CD4-positive, alpha-beta T cell (primary cell): ENCODE measurements at regions not wholly inside any gene's neighbourhood (a gene's known extent, or its start where the extent isn't known, plus 50 kb on each side); places are given as distances from the start of the nearest gene placed in this dataset.

Experiments
- ATAC-seq: fragments of 200-7000 bp; cut with Tn5 transposase; one replicate; pipeline ENCODE4 v1.10.0; 2022; ENCODE audit warnings: mild to moderate bottlenecking; ENCODE audit not compliant: poor library complexity
- CTCF ChIA-PET: fragments of 350-600 bp; sonication (Branson Sonifier 250); formaldehyde crosslinking; loops from one replicate; lab custom pipeline; 2021; ENCODE audit warnings: antibody characterized with exemption, inconsistent platforms; lab: Charles Lee
- POLR2A ChIA-PET: fragments of 350-600 bp; sonication (Branson Sonifier 250); formaldehyde crosslinking; loops from one replicate; lab custom pipeline; 2021; ENCODE audit warnings: antibody characterized with exemption, inconsistent platforms; lab: Charles Lee
- DNase-seq, 14 experiments: peaks; one replicate each; pipeline ENCODE4 v3.0.0-alpha.2; 2013 to 2020; ENCODE audit warnings: mixed read lengths in 2 of 14
- H3K27ac ChIP-seq, 2 donors: one replicate each; pipeline versions ENCODE4 v1.5.1 to v1.7.0; 2013; ENCODE audit warnings: low read length in 2 of 2, low read depth in 1 of 2, mild to moderate bottlenecking in 1 of 2
- H3K27me3 ChIP-seq, 2 experiments: 1 replicate in 1 of 2; 2 replicates in 1 of 2; pipeline versions ENCODE4 v1.6.1 to v1.7.0; 2013; ENCODE audit warnings: low read length in 2 of 2, control low read depth in 1 of 2, mild to moderate bottlenecking in 1 of 2, moderate library complexity in 1 of 2; ENCODE audit not compliant: insufficient read depth in 2 of 2, control insufficient read depth in 1 of 2
- H3K36me3 ChIP-seq: one replicate; pipeline ENCODE4 v1.6.1; 2013; ENCODE audit warnings: low read length, control low read depth; ENCODE audit not compliant: insufficient read depth
- H3K4me1 ChIP-seq: one replicate; pipeline ENCODE4 v1.6.1; 2013; ENCODE audit warnings: low read length, control low read depth; ENCODE audit not compliant: insufficient read depth
- H3K4me3 ChIP-seq: one replicate; pipeline ENCODE4 v1.5.1; 2013; ENCODE audit warnings: mild to moderate bottlenecking, low read length, moderate library complexity
- H3K9me3 ChIP-seq, 2 experiments: 1 replicate in 1 of 2; 2 replicates in 1 of 2; pipeline versions ENCODE4 v1.6.1 to v1.7.0; 2013; ENCODE audit warnings: low read length in 2 of 2, mild to moderate bottlenecking in 2 of 2, control low read depth in 1 of 2, moderate library complexity in 1 of 2; ENCODE audit not compliant: control insufficient read depth in 1 of 2, insufficient read depth in 1 of 2
- H3K27ac Mint-ChIP-seq: one replicate; pipeline ENCODE4 v1.8.0; 2020; ENCODE audit warnings: mixed read lengths
- H3K27me3 Mint-ChIP-seq: one replicate; pipeline ENCODE4 v1.8.0; 2021; ENCODE audit warnings: mixed read lengths
- H3K36me3 Mint-ChIP-seq: one replicate; pipeline ENCODE4 v1.8.0; 2021; ENCODE audit warnings: low read depth, mixed read lengths
- H3K4me1 Mint-ChIP-seq: one replicate; pipeline ENCODE4 v1.8.0; 2021; ENCODE audit warnings: low read depth, mixed read lengths
- H3K4me3 Mint-ChIP-seq: one replicate; pipeline ENCODE4 v1.8.0; 2020; ENCODE audit warnings: mild to moderate bottlenecking, mixed read lengths
- H3K9me3 Mint-ChIP-seq: one replicate; pipeline ENCODE4 v1.8.0; 2020; ENCODE audit warnings: mixed read lengths
- intact Hi-C, 2 experiments: fragments of 100-400 bp; cut with DNase I in 1 of 2; cut with micrococcal nuclease in 1 of 2; formaldehyde crosslinking; loops; one replicate each; pipeline versions ENCODE4 v1.15.1 to v1.9.0; 2023 to 2025; cut with DNase I, micrococcal nuclease
- TF ChIP-seq, protein P1 (sequence below): fragments of 200-600 bp; IDR thresholded peaks from one replicate; pipeline ENCODE4 v1.8.0; 2022; ENCODE audit warnings: antibody characterized with exemption, mild to moderate bottlenecking

DNA sequence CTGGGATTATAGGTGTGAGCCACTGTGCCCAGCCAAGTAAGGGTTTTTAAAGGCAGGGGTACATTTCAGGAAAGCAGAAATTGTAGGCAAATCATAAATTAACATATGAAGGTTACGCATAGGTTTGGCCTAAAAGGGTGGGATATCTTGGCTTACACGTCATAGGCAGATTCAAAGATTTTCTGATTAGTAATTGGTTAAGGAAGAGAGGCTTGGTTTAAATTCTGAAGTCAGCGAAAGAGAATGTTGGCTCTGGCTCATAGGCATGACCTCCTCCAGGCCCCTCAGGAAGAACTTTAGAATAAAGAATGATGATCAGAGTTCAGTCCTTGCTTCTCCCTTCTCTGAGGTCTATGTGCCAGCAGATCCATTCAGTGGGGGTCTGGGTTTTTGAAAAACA, 124.8 kb upstream of the RBBP6 start:
- Histone ChIP-seq H3K4me3 (no peak overlapping the region), H3K9me3 (no peaks in the 10 kb centered on the region), H3K27me3 (no peaks in the 10 kb centered on the region), H3K4me1 (no peaks in the 10 kb centered on the region), H3K36me3 (no peaks in the 10 kb centered on the region), H3K27ac (no peak overlapping the region)
- H3K36me3 Mint-ChIP-seq, result no peaks in the 10 kb centered on the region
- TF ChIP-seq, protein P1, sequence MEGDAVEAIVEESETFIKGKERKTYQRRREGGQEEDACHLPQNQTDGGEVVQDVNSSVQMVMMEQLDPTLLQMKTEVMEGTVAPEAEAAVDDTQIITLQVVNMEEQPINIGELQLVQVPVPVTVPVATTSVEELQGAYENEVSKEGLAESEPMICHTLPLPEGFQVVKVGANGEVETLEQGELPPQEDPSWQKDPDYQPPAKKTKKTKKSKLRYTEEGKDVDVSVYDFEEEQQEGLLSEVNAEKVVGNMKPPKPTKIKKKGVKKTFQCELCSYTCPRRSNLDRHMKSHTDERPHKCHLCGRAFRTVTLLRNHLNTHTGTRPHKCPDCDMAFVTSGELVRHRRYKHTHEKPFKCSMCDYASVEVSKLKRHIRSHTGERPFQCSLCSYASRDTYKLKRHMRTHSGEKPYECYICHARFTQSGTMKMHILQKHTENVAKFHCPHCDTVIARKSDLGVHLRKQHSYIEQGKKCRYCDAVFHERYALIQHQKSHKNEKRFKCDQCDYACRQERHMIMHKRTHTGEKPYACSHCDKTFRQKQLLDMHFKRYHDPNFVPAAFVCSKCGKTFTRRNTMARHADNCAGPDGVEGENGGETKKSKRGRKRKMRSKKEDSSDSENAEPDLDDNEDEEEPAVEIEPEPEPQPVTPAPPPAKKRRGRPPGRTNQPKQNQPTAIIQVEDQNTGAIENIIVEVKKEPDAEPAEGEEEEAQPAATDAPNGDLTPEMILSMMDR, result no peak
- intact Hi-C loops, result no loop called here
- DNase-seq (no peak), ATAC-seq (no peak)
- no peak overlapping the region for H3K4me3 Mint-ChIP-seq
- peaks cover 19% of the 10 kb centered on the region for H3K27me3 Mint-ChIP-seq
- CTCF ChIA-PET, result no interaction called here
- no peak overlapping the region for H3K27ac Mint-ChIP-seq
- no peaks in the 10 kb centered on the region for H3K4me1 Mint-ChIP-seq
- H3K9me3 Mint-ChIP-seq, result peaks cover 2% of the 10 kb centered on the region
- POLR2A ChIA-PET, result no interaction called here

DNA sequence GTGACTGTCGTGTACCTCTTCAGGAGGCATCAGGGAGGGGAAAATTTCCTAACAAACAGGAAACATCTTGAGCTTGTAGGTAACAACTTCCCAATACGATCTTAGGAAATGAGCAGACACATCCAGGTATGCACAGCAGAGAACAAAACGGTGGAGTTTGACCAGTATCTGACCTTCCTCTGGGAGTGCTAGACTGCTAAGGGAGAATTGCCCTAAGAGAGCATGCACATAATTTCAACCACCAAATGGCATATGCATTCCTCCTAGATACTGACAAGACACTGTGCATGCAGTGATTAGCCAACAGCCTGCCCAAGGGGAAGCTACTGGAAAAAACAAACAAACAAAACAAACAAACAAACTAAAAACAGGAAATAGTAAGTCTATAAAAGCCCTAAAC, 120.6 kb upstream of the RBBP6 start:
- POLR2A ChIA-PET, result no interaction called here
- Mint-ChIP-seq H3K4me1 (no peaks in the 10 kb centered on the region), H3K4me3 (no peak overlapping the region)

DNA sequence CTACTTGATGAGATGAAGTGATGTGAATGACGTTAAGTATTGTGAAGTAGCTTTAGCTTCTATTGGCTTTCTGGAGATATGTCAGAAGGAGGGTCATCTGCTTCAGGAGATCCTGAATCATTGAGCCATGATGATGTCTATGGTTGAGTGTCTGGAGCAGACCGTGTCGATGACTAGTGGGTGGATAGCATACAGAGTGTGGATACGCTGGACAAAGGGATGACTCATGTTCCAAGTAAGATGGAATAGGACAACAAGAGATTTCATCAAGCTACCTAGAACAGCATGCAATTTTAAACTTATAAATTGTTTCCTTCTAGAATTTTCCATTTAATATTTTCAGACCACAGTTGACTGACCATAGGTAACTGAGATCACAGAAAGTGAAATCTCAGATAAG, 116.1 kb upstream of the RBBP6 start:
- Histone ChIP-seq H3K4me3 (no peak overlapping the region), H3K27me3 (no peaks in the 10 kb centered on the region), H3K9me3 (no peaks in the 10 kb centered on the region), H3K4me1 (no peaks in the 10 kb centered on the region), H3K36me3 (no peaks in the 10 kb centered on the region), H3K27ac (no peak overlapping the region)
- Mint-ChIP-seq H3K4me1 (no peaks in the 10 kb centered on the region), H3K4me3 (no peak overlapping the region), H3K27ac (no peak overlapping the region), H3K36me3 (no peaks in the 10 kb centered on the region), H3K9me3 (peaks cover 3% of the 10 kb centered on the region), H3K27me3 (peaks cover 28% of the 10 kb centered on the region)
- POLR2A ChIA-PET, result interaction anchor here (0.6 kb wide), 1 partner anchor 393 kb away, joined by 3 read pairs; no protein-coding TSS in a partner anchor
- intact Hi-C loops, result no loop called here
- TF ChIP-seq, protein P1, result no peak
- ATAC-seq (no peak), DNase-seq (no peak)
- CTCF ChIA-PET, result no interaction called here

More for the DNA sequence above, 120.6 kb upstream of the RBBP6 start:
- TF ChIP-seq, protein P1, result no peak
- H3K27me3 Mint-ChIP-seq, result peaks cover 19% of the 10 kb centered on the region
- ATAC-seq, result no peak
- no peak overlapping the region for H3K27ac ChIP-seq
- no peaks in the 10 kb centered on the region for H3K4me1 ChIP-seq
- peaks cover 2% of the 10 kb centered on the region for H3K9me3 Mint-ChIP-seq
- intact Hi-C loops, result no loop called here
- no peak overlapping the region for H3K4me3 ChIP-seq
- no peak overlapping the region for H3K27ac Mint-ChIP-seq
- CTCF ChIA-PET, result no interaction called here
- no peaks in the 10 kb centered on the region for H3K9me3 ChIP-seq
- H3K36me3 ChIP-seq, result no peaks in the 10 kb centered on the region
- no peaks in the 10 kb centered on the region for H3K36me3 Mint-ChIP-seq
- no peaks in the 10 kb centered on the region for H3K27me3 ChIP-seq
- DNase-seq, result no peak
